GM23338 (cell line): ENCODE measurements at regions not wholly inside any gene's neighbourhood (a gene's known extent, or its start where the extent isn't known, plus 50 kb on each side); places are given as distances from the start of the nearest gene placed in this dataset.

Experiments used
- CTCF ChIP-seq, 2 experiments: fragments of 200-600 bp in 1 of 2; sonication (generic) in 1 of 2; conservative IDR thresholded peaks; 2 replicates each; pipeline versions ENCODE4 v1.5.1 to v1.6.1; 2016 to 2017; ENCODE audit warnings: antibody characterized with exemption in 2 of 2, low read depth in 2 of 2, mild to moderate bottlenecking in 2 of 2, moderate library complexity in 1 of 2
- ETS1 ChIP-seq: IDR thresholded peaks from 2 replicates; pipeline ENCODE4 v1.6.1; 2016; ENCODE audit warnings: antibody characterized with exemption
- EZH2 ChIP-seq: fragments of 200-600 bp; sonication (generic); IDR thresholded peaks from one replicate; pipeline ENCODE4 v1.8.0; 2017; ENCODE audit warnings: antibody characterized with exemption, mild to moderate bottlenecking, low read depth; ENCODE audit not compliant: unreplicated experiment
- POLR2AphosphoS5 ChIP-seq: IDR thresholded peaks from 2 replicates; pipeline ENCODE4 v1.6.1; 2016; ENCODE audit warnings: antibody characterized with exemption, low read depth
- ZNF331 ChIP-seq: fragments of 250-450 bp; sonication (Bioruptor Pico); IDR thresholded peaks from 2 replicates; pipeline ENCODE4 v1.5.0; 2020; ENCODE audit warnings: low read depth, mild to moderate bottlenecking, moderate library complexity

- TF ChIP-seq EZH2, result no peak
- no peak for TF ChIP-seq CTCF (conservative IDR thresholded peaks at IDR 0.05; ENCODE audit: low read depth in 2 of 2)
- no peak for TF ChIP-seq POLR2AphosphoS5
- TF ChIP-seq ETS1, result no peak
- TF ChIP-seq ZNF331 (CRISPR knock-in tag), result no peak
These were observed 59.6 kb downstream of the TMEM270 start for GRCh38 chr7:73920406-73921134.
